DMS114 treated with DMSO at 0.1 percent for 48 hours (cell line): ENCODE measurements at regions not wholly inside any gene's neighbourhood (a gene's known extent, or its start where the extent isn't known, plus 50 kb on each side); places are given as distances from the start of the nearest gene placed in this dataset.
"Not testable (repeated sequence)": the region's sequence is repeated elsewhere in the genome, so short reads cannot be mapped to it uniquely, and the experiment has no call there.

Experiments used
- DNase-seq: peaks from one replicate; lab custom pipeline; 2025; ENCODE audit not compliant: unreplicated experiment; lab: John Stamatoyannopoulos, UW

GRCh38 chr18:60209042-60209441 lies 163.5 kb downstream of the MC4R start:
- no peak for DNase-seq

DNA sequence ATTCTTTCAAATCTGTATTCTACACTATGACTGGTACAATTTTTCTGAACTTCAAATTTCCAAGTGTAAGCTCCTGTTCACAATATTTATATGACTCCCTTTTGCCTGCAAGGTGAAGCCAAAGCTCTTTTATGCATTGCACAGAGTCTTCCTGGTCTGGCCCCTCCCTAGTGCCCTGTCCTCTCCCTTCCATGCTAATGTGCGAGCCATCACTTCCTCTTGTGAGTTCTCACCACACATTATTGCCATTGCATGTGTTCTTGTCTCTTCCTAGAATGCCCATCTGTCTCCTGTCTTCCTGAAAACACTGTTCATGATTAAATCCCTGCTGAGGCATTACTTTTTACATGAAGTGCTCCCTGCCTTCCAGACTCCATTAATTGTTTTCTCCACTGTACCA lies 169.9 kb downstream of the MC4R start:
- no peak for DNase-seq

- DNase-seq: no peak
These were observed 172.0 kb downstream of the MC4R start for GRCh38 chr18:60200558-60200957.

DNA sequence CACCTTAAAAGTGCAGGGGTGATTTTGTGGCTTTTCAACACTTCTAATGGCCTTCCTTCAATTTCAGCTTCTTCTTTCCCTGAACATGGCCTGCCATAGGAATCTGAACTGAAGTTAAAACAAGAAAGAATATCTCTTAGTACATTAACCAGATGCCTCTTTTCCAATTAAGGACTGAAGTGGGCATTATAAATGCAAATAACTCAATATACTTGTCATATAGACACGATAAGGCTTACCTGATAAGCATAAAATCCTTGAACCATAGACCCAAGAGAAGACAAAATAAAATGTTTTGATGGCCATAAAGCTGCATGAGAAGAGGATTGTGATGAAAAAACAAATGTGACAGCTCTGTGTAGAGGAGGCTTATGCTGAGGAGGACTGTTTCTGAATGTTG lies 173.1 kb downstream of the MC4R start:
- DNase-seq: no peak

DNA sequence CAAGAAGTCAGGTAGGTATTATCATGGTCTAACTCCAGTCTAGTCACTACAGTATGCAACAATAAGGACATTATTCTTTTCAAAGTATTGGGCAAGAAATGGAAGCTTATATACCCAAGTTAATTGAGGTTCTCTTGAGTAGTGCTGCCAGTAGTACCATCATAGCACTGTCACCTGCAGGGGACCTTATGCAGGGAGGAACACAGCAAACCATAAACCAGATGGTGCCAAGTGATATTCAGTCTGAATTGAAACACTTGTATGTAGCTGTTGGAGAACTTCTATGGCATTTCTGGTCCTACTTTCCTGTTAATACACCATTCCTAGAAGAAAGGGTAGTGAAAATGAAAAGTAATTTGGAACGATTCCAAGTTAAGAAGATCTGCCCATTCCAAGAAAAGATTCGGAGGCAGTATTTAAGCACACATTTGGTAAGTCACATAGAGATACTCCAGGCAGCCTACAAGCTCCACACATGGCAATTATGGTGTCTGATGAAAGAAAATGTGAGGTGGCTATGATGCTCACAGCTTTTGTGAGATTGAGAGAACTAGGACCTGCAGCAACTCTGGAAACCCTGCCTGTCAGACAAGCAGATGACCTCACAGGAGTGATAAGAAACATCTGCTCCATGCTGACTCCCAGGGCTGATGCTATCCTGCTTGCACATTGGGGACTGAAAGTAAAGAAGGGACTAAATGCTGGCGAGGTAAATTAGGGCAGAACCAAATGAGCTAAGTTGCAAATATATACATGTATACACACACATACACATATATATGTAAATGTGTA lies 174.7 kb downstream of the MC4R start:
- no peak for DNase-seq

GRCh38 chr18:60196836-60197606 lies 175.6 kb downstream of the MC4R start:
- DNase-seq: no peak

GRCh38 chr18:60193780-60194179 lies 178.8 kb downstream of the MC4R start:
- DNase-seq: no peak

GRCh38 chr18:60191926-60192325 lies 180.6 kb downstream of the MC4R start:
- no peak for DNase-seq

GRCh38 chr18:60189856-60190255 lies 182.7 kb downstream of the MC4R start:
- DNase-seq: no peak

- DNase-seq: no peak
These were observed 183.6 kb downstream of the MC4R start for GRCh38 chr18:60188958-60189357.

GRCh38 chr18:60182223-60182622 lies 190.4 kb downstream of the MC4R start:
- no peak for DNase-seq

- DNase-seq: no peak
These were observed 191.9 kb downstream of the MC4R start for GRCh38 chr18:60180671-60181070.

DNA sequence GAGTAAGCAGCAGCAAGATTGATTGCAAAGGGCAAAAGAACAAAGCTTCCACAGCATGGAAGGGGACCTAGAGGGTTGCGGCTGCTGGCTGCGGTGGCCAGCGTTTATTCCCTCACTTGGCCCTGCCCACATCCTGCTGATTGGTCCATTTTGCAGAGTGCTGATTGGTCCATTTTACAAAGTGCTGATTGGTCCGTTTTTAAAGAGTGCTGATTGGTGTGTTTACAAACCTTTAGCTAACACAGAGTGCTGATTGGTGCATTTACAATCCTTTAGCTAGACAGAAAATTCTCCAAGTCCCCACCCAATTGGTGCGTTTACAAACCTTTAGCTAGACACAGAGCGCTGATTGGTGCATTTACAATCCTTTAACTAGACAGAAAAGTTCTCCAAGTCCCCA lies 194.4 kb downstream of the MC4R start:
- DNase-seq: not testable (repeated sequence)

- no peak for DNase-seq
These were observed 196.3 kb downstream of the MC4R start for GRCh38 chr18:60176259-60176658.

DNA sequence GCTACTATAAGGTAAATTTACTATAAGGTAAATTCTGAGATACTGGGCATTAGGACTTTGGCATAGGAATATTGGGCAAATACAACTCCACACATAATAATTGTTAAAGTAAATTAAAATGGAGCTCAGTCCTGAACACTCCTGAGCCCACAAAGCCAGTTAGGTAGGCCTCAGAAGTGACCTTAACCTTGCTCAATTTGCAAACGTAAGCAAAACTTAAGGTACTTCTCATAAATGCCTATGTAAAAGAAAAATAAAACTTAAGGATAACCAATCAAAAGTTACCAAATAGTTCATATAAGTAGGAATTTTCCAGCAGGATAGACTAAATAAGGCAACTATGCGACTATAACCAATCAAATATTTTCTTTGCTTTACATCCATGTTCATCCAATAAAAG lies 197.7 kb downstream of the MC4R start:
- DNase-seq: no peak

DNA sequence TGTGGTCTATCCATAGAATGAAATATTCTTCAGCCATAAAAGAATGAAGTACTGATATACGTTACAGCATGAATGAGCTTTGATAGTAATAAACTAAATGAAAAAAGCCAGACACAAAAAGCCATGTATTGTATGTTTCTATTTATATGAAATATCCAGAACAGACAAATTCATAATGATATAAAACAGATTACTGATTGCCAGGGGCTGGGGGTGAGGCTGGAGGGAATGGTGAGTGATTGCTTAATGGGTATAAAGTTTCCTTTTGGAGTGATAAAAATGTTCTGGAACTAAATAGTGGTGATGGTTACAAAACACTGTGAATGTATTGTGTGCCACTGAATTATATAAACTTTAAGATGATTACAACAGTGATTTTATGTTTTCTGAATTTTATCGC lies 200.5 kb downstream of the MC4R start:
- DNase-seq: no peak

GRCh38 chr18:60163622-60164021 lies 209.0 kb downstream of the MC4R start:
- no peak for DNase-seq

DNA sequence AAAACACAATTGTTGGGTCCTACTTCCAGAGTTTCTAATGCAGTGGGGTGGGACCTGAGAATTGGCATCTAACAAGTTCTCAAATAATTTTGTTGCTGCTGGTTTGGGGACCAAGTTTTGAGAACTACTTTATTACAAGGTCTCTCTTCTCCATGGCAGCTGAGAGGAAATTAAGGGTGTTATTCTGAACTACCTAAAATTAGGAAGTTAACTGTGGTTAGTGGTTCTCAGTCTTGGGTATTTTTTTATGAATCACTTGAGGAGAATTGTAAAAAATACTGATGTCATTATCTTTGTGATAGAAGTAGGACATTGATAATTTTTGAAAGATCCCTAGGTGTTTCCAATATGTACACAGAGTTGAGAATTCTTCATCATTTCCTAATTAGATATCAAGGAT lies 210.2 kb downstream of the MC4R start:
- no peak for DNase-seq

DNA sequence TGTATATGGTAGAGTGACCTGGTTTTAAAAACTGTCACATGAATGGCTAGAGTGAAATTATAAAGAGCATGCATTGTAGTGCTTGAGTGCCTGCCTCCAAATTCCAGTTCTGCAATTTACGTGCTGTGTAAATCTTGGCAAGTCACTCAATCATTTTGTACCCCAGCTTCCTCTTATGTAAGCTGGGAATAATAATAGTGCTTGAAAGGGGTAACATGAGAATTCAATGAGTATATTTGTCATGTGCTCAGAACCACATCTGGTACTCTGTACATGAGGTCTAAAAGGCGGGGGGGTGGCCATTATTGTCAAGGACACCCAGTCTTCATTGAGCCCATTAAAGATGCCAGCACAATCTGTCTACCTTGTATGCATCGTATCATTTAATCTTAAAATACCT lies 214.8 kb downstream of the MC4R start:
- no peak for DNase-seq

DNA sequence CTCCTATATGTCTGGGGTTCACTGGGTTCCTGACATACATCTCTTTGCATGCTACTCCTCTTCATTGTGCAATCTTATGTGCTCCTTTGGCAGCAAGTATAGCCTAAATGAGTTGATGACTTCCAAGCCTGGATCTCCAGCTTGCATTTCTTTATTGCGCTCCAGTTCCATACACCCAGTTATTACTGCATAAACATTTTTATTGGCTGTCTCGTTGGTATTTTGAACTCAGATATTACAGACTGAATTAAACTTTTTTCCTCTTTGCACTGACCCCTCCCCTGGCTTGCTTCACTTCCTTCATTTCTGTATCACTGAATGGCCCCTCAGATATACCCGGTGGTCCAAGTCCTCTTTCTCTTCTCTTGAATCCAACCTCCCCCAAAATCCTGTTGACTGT lies 219.2 kb downstream of the MC4R start:
- DNase-seq: no peak

- no peak for DNase-seq
These were observed 223.3 kb downstream of the MC4R start for GRCh38 chr18:60149316-60149715.

DNA sequence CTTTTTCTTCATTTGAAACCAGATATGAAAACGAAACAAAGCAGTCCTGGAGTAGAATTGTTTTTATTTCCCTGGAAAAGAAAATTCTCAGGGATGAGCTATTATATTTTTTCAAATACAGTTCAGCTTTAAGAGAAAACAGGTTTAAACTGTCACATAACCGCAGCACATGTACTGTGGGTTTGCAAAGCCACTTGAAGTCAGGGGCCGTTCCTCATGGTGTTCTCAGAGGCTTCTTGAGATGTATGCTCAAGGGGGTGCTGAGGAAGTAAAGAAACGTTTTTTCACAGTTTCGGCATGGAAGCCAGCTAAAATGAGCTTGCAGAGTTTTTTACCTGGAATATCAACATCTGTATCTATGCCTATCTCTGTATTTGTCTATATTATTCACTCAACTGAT lies 225.3 kb downstream of the MC4R start:
- no peak for DNase-seq
